ENCODE measurements at regions not wholly inside any gene's neighbourhood (a gene's known extent, or its start where the extent isn't known, plus 50 kb on each side); places are given as distances from the start of the nearest gene placed in this dataset.
"Not testable (repeated sequence)": the region's sequence is repeated elsewhere in the genome, so short reads cannot be mapped to it uniquely, and the experiment has no call there.

GRCh38 chr2:147149575-147150240 is 695.1 kb upstream of the ACVR2A start:
- ATAC-seq (ENCODE audit: low FRiP score) (peak; percentile 11), DNase-seq (peak in 1 of 2 donors; percentile 40)
- Histone ChIP-seq H3K27me3 (ENCODE audit: control insufficient read depth in 1 of 2, insufficient read depth in 2 of 2, low read length in 1 of 2) (no peaks in the 10 kb centered on the region), H3K4me1 (ENCODE audit: control insufficient read depth in 1 of 2, insufficient read depth in 2 of 2, low read length in 2 of 2) (no peaks in the 10 kb centered on the region), H3K9me3 (ENCODE audit: control insufficient read depth, low read length) (no peaks in the 10 kb centered on the region), H3K36me3 (ENCODE audit: control insufficient read depth in 1 of 2, insufficient read depth in 2 of 2, low read length in 1 of 2) (no peaks in the 10 kb centered on the region), H3K4me3 (ENCODE audit: low read length in 2 of 2) (no peak overlapping the region), H3K27ac (ENCODE audit: low read depth in 1 of 2, low read length in 2 of 2) (no peak overlapping the region)
- 85% methylated on average over 16 of the region's 16 CpGs for WGBS, 2 donors
- intact Hi-C loops (cut with DNase I): no loop called here

GRCh38 chr2:147147802-147148201 is 697.0 kb upstream of the ACVR2A start:
- H3K4me1 ChIP-seq (ENCODE audit: control insufficient read depth in 1 of 2, insufficient read depth in 2 of 2, low read length in 2 of 2): no peaks in the 10 kb centered on the region
- 14 to 19% methylated on average over 2 of the region's 2 CpGs for WGBS, 2 donors
- ATAC-seq (ENCODE audit: low FRiP score) (no peak), DNase-seq (no peak)
- H3K27ac ChIP-seq (ENCODE audit: low read depth in 1 of 2, low read length in 2 of 2): no peak overlapping the region
- no peaks in the 10 kb centered on the region for H3K36me3 ChIP-seq (ENCODE audit: control insufficient read depth in 1 of 2, insufficient read depth in 2 of 2, low read length in 1 of 2)
- H3K4me3 ChIP-seq (ENCODE audit: low read length in 2 of 2): no peak overlapping the region
- H3K9me3 ChIP-seq (ENCODE audit: control insufficient read depth, low read length): no peaks in the 10 kb centered on the region
- intact Hi-C loops (cut with DNase I): no loop called here
- H3K27me3 ChIP-seq (ENCODE audit: control insufficient read depth in 1 of 2, insufficient read depth in 2 of 2, low read length in 1 of 2): no peaks in the 10 kb centered on the region

GRCh38 chr2:147141930-147142329 is 702.9 kb upstream of the ACVR2A start:
- Histone ChIP-seq H3K27ac (ENCODE audit: low read depth in 1 of 2, low read length in 2 of 2) (no peak overlapping the region), H3K9me3 (ENCODE audit: control insufficient read depth, low read length) (no peaks in the 10 kb centered on the region), H3K4me1 (ENCODE audit: control insufficient read depth in 1 of 2, insufficient read depth in 2 of 2, low read length in 2 of 2) (no peaks in the 10 kb centered on the region), H3K4me3 (ENCODE audit: low read length in 2 of 2) (no peak overlapping the region), H3K36me3 (ENCODE audit: control insufficient read depth in 1 of 2, insufficient read depth in 2 of 2, low read length in 1 of 2) (no peaks in the 10 kb centered on the region), H3K27me3 (ENCODE audit: control insufficient read depth in 1 of 2, insufficient read depth in 2 of 2, low read length in 1 of 2) (no peaks in the 10 kb centered on the region)
- intact Hi-C loops (cut with DNase I): no loop called here
- 78 to 80% methylated on average over 4 of the region's 4 CpGs for WGBS, 2 donors
- DNase-seq (no peak), ATAC-seq (ENCODE audit: low FRiP score) (no peak)

GRCh38 chr2:147139732-147140131 is 705.1 kb upstream of the ACVR2A start:
- intact Hi-C loops (cut with DNase I); H3K4me1 ChIP-seq (ENCODE audit: control insufficient read depth in 1 of 2, insufficient read depth in 2 of 2, low read length in 2 of 2); ATAC-seq (ENCODE audit: low FRiP score); H3K36me3 ChIP-seq (ENCODE audit: control insufficient read depth in 1 of 2, insufficient read depth in 2 of 2, low read length in 1 of 2); H3K9me3 ChIP-seq (ENCODE audit: control insufficient read depth, low read length); DNase-seq; H3K4me3 ChIP-seq (ENCODE audit: low read length in 2 of 2); H3K27me3 ChIP-seq (ENCODE audit: control insufficient read depth in 1 of 2, insufficient read depth in 2 of 2, low read length in 1 of 2); H3K27ac ChIP-seq (ENCODE audit: low read depth in 1 of 2, low read length in 2 of 2): not testable (repeated sequence)
- 60 to 71% methylated on average over 2 of the region's 2 CpGs for WGBS, 2 donors

GRCh38 chr2:147137711-147138110 is 707.1 kb upstream of the ACVR2A start:
- 61 to 62% methylated on average over 3 of the region's 3 CpGs for WGBS, 2 donors
- DNase-seq (no peak), ATAC-seq (ENCODE audit: low FRiP score) (no peak)
- Histone ChIP-seq H3K9me3 (ENCODE audit: control insufficient read depth, low read length) (no peaks in the 10 kb centered on the region), H3K27ac (ENCODE audit: low read depth in 1 of 2, low read length in 2 of 2) (no peak overlapping the region), H3K4me1 (ENCODE audit: control insufficient read depth in 1 of 2, insufficient read depth in 2 of 2, low read length in 2 of 2) (no peaks in the 10 kb centered on the region), H3K27me3 (ENCODE audit: control insufficient read depth in 1 of 2, insufficient read depth in 2 of 2, low read length in 1 of 2) (no peaks in the 10 kb centered on the region), H3K4me3 (ENCODE audit: low read length in 2 of 2) (no peak overlapping the region), H3K36me3 (ENCODE audit: control insufficient read depth in 1 of 2, insufficient read depth in 2 of 2, low read length in 1 of 2) (no peaks in the 10 kb centered on the region)
- intact Hi-C loops (cut with DNase I): no loop called here

GRCh38 chr2:147135376-147135775 is 709.5 kb upstream of the ACVR2A start:
- Histone ChIP-seq H3K27me3 (ENCODE audit: control insufficient read depth in 1 of 2, insufficient read depth in 2 of 2, low read length in 1 of 2) (no peaks in the 10 kb centered on the region), H3K4me1 (ENCODE audit: control insufficient read depth in 1 of 2, insufficient read depth in 2 of 2, low read length in 2 of 2) (no peaks in the 10 kb centered on the region), H3K9me3 (ENCODE audit: control insufficient read depth, low read length) (no peaks in the 10 kb centered on the region), H3K4me3 (ENCODE audit: low read length in 2 of 2) (no peak overlapping the region), H3K27ac (ENCODE audit: low read depth in 1 of 2, low read length in 2 of 2) (no peak overlapping the region), H3K36me3 (ENCODE audit: control insufficient read depth in 1 of 2, insufficient read depth in 2 of 2, low read length in 1 of 2) (no peaks in the 10 kb centered on the region)
- WGBS, 2 donors: 51 to 53% methylated on average over 5 of the region's 5 CpGs
- intact Hi-C loops (cut with DNase I): no loop called here
- DNase-seq: no peak
- no peak for ATAC-seq (ENCODE audit: low FRiP score)

GRCh38 chr2:147133286-147133908 is 711.4 kb upstream of the ACVR2A start:
- Histone ChIP-seq H3K27ac (ENCODE audit: low read depth in 1 of 2, low read length in 2 of 2) (no peak overlapping the region), H3K27me3 (ENCODE audit: control insufficient read depth in 1 of 2, insufficient read depth in 2 of 2, low read length in 1 of 2) (no peaks in the 10 kb centered on the region), H3K4me1 (ENCODE audit: control insufficient read depth in 1 of 2, insufficient read depth in 2 of 2, low read length in 2 of 2) (no peaks in the 10 kb centered on the region), H3K36me3 (ENCODE audit: control insufficient read depth in 1 of 2, insufficient read depth in 2 of 2, low read length in 1 of 2) (no peaks in the 10 kb centered on the region), H3K4me3 (ENCODE audit: low read length in 2 of 2) (no peak overlapping the region), H3K9me3 (ENCODE audit: control insufficient read depth, low read length) (no peaks in the 10 kb centered on the region)
- WGBS, 2 donors: 54 to 56% methylated on average over 4 of the region's 4 CpGs
- no peak for DNase-seq
- ATAC-seq (ENCODE audit: low FRiP score): no peak
- intact Hi-C loops (cut with DNase I): no loop called here

- H3K9me3 ChIP-seq (ENCODE audit: control insufficient read depth, low read length): peaks cover 3% of the 10 kb centered on the region
- no peak overlapping the region for H3K27ac ChIP-seq (ENCODE audit: low read depth in 1 of 2, low read length in 2 of 2)
- no peak for ATAC-seq (ENCODE audit: low FRiP score)
- DNase-seq: no peak
- no peak overlapping the region for H3K4me3 ChIP-seq (ENCODE audit: low read length in 2 of 2)
- H3K4me1 ChIP-seq (ENCODE audit: control insufficient read depth in 1 of 2, insufficient read depth in 2 of 2, low read length in 2 of 2): no peaks in the 10 kb centered on the region
- H3K36me3 ChIP-seq (ENCODE audit: control insufficient read depth in 1 of 2, insufficient read depth in 2 of 2, low read length in 1 of 2): no peaks in the 10 kb centered on the region
- intact Hi-C loops (cut with DNase I): no loop called here
- 82 to 85% methylated on average over 2 of the region's 2 CpGs for WGBS, 2 donors
- H3K27me3 ChIP-seq (ENCODE audit: control insufficient read depth in 1 of 2, insufficient read depth in 2 of 2, low read length in 1 of 2): peaks cover 0 to 2% of the 10 kb centered on the region in 2 donors
Measured at GRCh38 chr2:147125145-147125544, 719.7 kb upstream of the ACVR2A start.

GRCh38 chr2:147122944-147123343 is 721.9 kb upstream of the ACVR2A start:
- Histone ChIP-seq H3K9me3 (ENCODE audit: control insufficient read depth, low read length) (peaks cover 3% of the 10 kb centered on the region), H3K4me1 (ENCODE audit: control insufficient read depth in 1 of 2, insufficient read depth in 2 of 2, low read length in 2 of 2) (no peaks in the 10 kb centered on the region), H3K36me3 (ENCODE audit: control insufficient read depth in 1 of 2, insufficient read depth in 2 of 2, low read length in 1 of 2) (no peaks in the 10 kb centered on the region), H3K27ac (ENCODE audit: low read depth in 1 of 2, low read length in 2 of 2) (no peak overlapping the region), H3K27me3 (ENCODE audit: control insufficient read depth in 1 of 2, insufficient read depth in 2 of 2, low read length in 1 of 2) (peaks cover 0 to 2% of the 10 kb centered on the region in 2 donors), H3K4me3 (ENCODE audit: low read length in 2 of 2) (no peak overlapping the region)
- WGBS, 2 donors: 83 to 84% methylated on average over 3 of the region's 3 CpGs
- ATAC-seq (ENCODE audit: low FRiP score) (no peak), DNase-seq (no peak)
- intact Hi-C loops (cut with DNase I): no loop called here
